Left colon (tissue), 2 donors: ENCODE measurements at regions not wholly inside any gene's neighbourhood (a gene's known extent, or its start where the extent isn't known, plus 50 kb on each side); places are given as distances from the start of the nearest gene placed in this dataset.
A peak's percentile ranks its signal among the peaks of the same experiment; 100 is the strongest.

Experiments
- ATAC-seq: fragments of 200-7000 bp; cut with Tn5 transposase; one replicate; pipeline ENCODE4 v1.9.1; 2020; ENCODE audit warnings: mild to moderate bottlenecking, moderate library complexity
- DNase-seq, 2 donors: peaks; one replicate each; pipeline ENCODE4 v3.0.0-alpha.2; 2020
- intact Hi-C, 2 donors: fragments of 100-400 bp; cut with DNase I in 1 of 2; cut with micrococcal nuclease in 1 of 2; formaldehyde crosslinking; loops; one replicate each; pipeline versions ENCODE4 v1.11.2 to v1.14.0; 2022; cut with DNase I, micrococcal nuclease
- donor health status: DM: no; HTN: no; CAD: no.
- donor health status: DM: yes; HTN: yes; CAD: no.

DNA sequence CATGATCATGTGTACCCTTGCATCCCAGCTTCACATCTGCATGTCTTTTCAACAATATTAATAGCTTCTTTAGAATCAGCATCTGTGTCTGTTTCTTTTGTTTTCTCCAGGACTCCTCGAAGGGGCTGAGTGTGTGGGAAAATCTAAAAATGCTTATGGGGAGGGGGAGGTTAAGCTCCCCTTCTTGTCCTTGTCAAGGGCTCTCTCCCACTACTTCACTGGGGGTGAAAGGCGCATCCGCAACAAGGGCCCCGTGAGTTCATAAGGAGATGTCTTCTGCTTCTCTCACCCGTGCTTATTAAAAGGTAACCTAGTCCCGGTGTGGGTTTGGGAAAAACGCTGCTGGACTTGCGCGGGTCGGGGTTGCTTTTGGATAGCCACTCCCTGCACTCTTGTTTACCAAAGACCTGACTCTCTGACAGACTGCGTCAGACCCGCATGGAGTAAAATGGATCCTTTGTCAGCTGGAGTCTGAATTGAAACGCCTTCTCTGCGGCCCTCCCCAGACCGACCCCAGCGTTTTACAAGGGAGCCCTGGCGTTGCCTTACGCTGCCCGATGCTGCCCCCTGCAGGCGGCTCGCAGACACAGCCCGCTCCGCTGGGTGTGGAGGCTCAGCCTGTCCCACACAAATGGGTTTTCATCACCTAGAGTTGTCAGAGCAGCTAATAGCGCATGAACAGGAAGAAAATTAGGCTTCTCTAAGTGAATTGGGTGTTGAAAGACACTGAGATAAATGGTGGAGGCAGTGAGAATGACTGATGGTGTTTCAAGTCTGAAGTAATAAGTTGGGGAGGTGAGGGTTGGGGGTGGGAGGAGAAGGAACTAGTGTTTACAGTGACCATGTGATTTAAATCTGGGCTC is 53.8 kb downstream of the IER5 start:
- intact Hi-C loops = loop anchor here (5.0 to 10.0 kb wide), 2 partner anchors 55 to 58 kb away; partner anchors contain the start of gene IER5 (in 2 of the 2)
- ATAC-seq = peak; percentile 97
- DNase-seq = peak; percentile 71 to 90

GRCh38 chr1:181143102-181143859 is 54.8 kb downstream of the IER5 start:
- DNase-seq (no peak), ATAC-seq (no peak)
- intact Hi-C loops = loop anchor here (5.0 to 10.0 kb wide), 2 partner anchors 56 to 58 kb away; partner anchors contain the start of gene IER5 (in 2 of the 2)

DNA sequence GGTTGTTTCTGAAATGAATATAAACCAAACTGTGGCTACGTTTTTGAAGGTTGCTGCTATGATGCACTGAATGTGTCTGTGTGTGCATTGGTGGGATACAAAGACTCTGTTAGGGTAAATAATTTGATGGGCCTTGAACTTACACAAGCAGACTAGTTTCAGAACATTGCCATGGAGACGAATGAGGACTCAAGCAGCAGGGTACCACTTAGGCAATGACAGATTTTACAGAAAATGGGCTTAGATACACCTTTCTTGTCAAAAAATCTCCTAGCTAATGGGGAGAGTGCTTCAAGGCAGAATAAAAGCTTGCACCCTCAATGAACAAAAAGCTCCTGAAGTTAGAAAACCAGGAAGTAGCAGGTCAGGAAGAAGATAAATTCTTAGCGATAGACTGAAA is 55.7 kb downstream of the IER5 start:
- ATAC-seq (no peak), DNase-seq (no peak)
- intact Hi-C loops = loop anchor here (2.0 to 10.0 kb wide), 3 partner anchors 57 to 105 kb away; partner anchors contain the start of gene IER5 (in 2 of the 2)

- intact Hi-C loops = loop anchor here in 1 of 2 donors (10.0 kb wide), 1 partner anchor 64 kb away; the partner anchor contains the start of gene IER5
- no peak for ATAC-seq
- no peak for DNase-seq
Observed at GRCh38 chr1:181148636-181149035, 60.1 kb downstream of the IER5 start.

DNA sequence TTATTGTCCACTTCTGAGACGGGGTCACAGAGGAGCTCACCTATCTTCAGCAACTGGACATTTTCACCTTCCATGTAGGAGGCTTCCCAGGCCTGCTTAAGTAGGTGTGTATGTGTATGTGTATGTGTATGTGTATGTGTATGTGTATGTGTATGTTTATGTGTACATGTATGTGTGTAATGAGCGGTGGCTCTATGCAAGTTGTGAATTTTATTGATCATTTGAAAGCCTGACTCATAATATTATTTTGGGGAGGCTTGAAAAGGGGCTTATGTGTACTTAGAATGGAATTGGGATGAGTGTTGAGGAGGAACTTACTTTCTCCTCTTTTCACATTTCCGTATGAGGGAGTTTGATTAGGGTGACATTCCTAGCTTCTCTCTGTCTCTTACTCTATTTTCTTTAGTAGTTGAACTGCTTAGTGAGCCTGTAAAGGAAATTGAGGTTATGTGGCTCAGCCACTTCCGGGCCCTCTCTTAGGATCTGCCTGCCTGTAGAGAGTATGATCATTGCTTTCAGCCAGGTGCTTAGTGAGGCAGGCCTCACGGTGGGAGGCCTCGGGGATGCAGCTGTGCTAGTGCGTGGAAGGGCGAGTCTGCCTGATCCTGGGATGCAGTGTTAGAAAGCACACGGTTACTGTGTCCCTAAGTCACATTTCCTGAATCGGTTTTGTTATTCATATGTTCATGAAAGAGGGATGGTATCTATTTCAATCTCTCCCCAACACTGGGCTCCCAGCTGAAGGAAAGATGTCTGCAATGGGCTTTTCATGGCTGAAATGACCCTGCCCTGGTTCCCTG is 61.0 kb downstream of the IER5 start:
- ATAC-seq (peak; percentile 50), DNase-seq (peak in 1 of 2 donors; percentile 47)
- intact Hi-C loops = loop anchor here in 1 of 2 donors (10.0 kb wide), 1 partner anchor 65 kb away; the partner anchor contains the start of gene IER5

GRCh38 chr1:181150273-181150672 is 61.8 kb downstream of the IER5 start:
- no peak for DNase-seq
- intact Hi-C loops = no loop called here
- no peak for ATAC-seq

DNA sequence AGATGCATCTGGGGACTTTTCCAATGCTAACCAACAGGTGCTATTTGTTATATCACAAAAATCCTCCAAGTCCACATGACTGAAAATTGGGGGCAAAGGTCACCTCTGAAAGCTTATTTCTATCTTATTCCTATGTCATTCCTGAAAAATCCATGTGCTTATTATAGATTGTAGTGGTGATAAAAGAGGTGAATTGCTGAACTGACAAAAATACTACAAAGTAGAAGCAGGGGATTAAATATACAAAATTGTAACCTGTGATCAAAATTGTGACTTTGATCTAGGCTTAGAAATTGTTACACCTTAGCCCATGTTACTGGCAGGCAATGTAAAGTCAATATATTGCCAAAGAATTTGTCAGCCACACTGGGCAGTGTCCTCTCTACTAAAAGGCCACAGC is 62.3 kb downstream of the IER5 start:
- intact Hi-C loops = no loop called here
- ATAC-seq (no peak), DNase-seq (no peak)

DNA sequence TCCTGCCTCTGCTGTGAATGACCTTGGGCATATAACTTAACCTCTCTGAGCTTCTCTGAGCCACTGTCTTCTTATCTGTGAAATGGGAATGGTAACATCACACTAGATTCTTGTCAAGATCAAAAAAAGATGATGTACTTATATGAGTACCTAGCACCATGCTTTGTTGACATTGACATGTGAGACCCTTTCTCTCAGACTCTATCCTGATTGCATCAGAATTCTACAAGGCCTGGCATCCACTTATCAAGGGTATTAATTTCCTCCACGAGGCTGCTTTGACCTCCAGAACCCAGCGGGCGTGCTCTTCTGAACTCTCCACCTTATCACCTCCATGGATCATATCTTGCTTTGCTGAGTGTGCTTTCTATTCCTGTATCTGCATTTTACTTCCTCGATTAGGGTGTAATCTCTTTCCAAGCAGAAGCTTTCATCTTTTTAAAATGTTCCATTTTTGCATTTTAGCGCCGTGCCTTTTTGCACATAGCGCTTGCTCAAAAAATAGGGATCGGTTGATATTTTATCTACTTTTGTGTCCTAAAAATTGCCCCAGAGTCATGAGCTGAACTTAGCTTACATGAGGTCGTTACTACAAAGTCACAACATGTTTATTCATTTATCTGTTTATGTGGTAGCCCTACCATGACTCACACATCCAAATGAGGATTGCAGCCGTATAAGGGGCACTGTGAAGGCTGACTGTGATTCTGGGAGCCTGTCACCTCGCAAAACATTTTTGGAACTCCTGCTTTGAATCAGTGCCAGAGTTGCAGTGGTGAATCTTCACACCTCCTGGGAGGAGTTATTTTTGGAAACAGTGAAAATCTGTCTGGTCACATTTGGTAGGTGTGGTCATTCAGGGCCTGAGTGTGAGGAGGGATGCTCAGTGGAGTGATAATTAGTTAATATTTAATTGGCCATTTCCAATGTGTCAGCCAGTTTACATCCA is 63.2 kb downstream of the IER5 start:
- DNase-seq (no peak), ATAC-seq (no peak)
- intact Hi-C loops = no loop called here

DNA sequence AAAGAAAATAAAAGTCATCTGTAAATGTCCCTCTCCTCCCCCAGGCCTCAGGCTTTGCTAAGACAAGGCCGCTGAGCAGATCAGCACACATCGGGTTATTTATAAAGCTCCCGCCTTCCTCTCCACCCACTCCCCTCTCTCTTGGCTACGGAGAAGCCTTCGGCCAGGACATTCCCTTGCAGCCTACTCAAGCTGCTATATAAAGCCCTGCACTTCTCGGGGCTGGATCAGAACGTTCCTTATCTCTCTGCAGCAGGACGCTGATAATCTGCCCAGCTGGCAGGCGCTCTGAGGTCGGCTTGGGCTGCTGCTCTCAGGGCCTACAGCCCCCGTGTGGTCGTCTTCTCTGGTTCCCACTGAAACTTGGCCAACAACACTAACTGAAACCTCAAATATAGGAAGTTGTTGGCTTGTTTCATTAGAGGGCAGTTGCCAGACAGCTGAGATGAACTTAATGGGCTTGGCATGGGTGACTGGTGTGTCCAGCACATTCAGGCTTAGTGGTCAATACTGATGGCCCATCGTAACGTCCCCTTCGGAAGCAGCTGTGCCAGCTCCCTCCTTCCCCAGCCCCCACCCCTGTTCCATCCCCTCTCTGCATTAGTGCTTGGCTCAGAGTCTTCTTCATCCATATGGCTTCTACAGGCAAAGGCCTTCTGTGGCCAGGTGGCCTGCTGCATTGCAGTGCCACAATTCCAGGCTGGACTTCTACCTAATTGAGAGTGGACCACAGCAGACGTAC is 64.6 kb downstream of the IER5 start:
- peak; percentile 59 to 80 for DNase-seq
- intact Hi-C loops = no loop called here

DNA sequence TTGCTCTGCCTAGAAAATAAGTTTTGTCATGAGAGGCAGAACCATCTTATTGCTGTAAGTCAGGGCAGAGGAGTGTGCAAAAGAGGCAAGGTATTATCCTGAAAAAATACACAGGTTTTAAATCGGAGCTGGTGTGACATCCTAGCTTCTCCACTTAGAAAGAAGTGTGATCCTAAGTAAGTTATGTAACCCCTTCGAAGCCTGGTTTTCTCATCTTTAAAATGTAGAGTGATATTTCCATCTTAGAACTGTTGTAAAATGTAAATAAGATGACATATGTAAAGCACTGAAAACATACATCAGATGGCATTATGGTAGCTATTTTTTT is 65.1 kb downstream of the IER5 start:
- no peak for DNase-seq
- no peak for ATAC-seq
- intact Hi-C loops = no loop called here

More for the DNA sequence above, 64.6 kb downstream of the IER5 start:
- ATAC-seq = peak; percentile 49

DNA sequence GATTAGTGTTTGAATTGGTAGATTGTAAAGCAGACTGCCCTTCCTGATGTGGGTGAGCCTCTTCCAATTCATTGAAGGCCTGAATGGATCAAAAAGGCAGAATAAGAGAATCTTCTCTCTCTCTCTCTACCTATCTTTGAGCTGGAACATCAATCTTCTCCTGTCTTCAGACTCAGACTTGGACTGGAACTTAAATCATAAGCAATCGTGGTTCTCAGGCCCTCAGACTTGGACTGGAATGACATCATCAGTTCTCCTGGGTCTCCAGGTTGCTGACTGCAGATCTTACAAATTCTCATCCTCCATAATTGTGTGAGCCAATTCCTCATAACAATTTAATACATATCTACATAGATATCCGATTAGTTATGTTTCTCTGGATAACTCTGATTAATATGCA is 66.8 kb downstream of the IER5 start:
- DNase-seq (no peak), ATAC-seq (no peak)
- intact Hi-C loops = no loop called here

GRCh38 chr1:181159451-181160140 is 71.1 kb downstream of the IER5 start:
- intact Hi-C loops = loop anchor here (10.0 kb wide), 2 partner anchors 285 to 645 kb away; no protein-coding TSS in a partner anchor
- ATAC-seq (peak; percentile 99), DNase-seq (peak; percentile 68 to 79)

DNA sequence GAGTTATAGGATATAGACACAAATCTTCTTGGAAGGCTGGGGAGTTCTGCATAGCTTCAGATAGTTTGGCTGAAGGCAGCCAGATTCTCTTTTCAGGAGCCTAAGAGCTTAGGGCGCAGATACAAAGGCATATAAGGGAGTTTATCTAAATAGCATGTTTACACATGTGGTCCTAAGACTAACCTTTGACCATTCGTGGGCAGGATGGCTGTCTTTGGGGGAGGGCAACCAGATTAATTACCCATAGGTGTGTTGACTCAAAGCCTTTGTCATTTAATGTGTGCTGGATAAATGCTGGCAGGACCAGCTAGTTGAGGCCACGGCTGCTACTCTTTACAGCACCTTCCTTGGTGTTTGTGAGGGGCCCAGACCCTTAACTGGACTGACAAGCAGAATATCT is 71.8 kb downstream of the IER5 start:
- ATAC-seq (peak; percentile 49), DNase-seq (no peak)
- intact Hi-C loops = loop anchor here (10.0 kb wide), 2 partner anchors 286 to 646 kb away; no protein-coding TSS in a partner anchor

DNA sequence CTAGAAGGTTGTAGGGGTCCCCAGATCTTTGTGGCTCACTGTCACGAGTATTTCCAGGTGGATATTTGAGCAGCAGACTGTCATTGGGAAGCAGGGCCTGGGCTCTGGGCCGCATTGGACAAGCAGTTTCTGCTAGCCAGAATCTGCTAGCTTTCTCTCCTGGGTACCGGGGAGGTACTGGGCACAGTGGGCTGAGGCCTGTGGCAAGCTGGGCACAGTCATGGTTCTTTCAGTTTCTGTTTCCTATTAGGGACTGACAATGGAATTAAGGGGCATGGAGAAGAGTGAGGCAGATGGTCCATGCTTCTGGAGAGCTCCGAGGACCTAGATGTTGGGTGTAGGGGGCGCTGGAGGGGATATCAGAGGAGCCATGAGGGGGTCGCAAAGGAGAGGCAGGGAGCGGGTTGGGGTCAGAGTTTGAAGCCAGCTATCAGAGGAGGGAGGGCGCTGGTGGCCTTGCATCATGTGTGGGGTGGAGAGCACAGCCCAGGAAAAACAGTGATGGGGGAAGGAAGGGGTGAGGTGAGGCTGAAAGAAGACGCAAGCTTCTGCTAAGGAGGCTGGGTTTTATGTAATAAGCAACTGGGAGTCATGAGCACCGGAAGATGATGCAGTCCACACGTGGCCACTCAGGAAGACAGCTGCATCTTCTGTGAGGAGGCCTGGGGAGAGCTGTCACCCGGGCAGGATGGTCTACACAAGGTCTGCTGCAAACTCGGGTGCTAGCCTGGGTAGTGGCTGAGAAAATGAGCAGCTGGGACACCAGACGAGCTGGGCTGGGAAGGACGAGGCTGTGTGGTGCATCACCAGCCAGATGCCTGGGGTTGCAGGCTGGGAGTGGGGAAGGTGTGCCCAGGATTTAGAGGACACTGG is 72.7 kb downstream of the IER5 start:
- intact Hi-C loops = loop anchor here (10.0 kb wide), 2 partner anchors 286 to 646 kb away; no protein-coding TSS in a partner anchor
- no peak for ATAC-seq
- no peak for DNase-seq

DNA sequence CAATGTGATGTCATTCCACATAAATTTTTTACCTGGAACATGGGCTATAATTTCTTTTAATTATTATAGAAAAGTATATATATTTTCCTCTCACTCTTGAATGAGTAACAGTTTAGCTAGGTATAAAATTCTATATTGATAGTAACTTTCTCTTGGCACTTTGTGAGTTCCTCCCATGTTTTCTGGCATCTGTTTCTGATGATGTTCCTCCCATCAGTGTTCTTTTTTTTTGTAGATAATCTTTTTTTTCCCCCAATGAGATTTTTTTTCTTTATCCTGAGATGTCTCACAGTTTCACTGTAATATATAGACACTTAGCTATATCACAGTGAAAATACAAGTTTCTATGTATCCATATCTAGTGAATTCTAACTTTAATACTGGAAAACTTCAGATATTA is 75.2 kb downstream of the IER5 start:
- intact Hi-C loops = loop anchor here (10.0 kb wide), 2 partner anchors 289 to 649 kb away; no protein-coding TSS in a partner anchor
- DNase-seq (no peak), ATAC-seq (no peak)
